Transverse colon (tissue), 4 donors: ENCODE measurements at regions not wholly inside any gene's neighbourhood (a gene's known extent, or its start where the extent isn't known, plus 50 kb on each side); places are given as distances from the start of the nearest gene placed in this dataset.

Experiments used
- DNase-seq: peaks from one replicate; pipeline ENCODE4 v3.0.0-alpha.2; 2019
- H3K27ac ChIP-seq, 4 donors: fragments of 200-600 bp; sonication (generic); 2 replicates each; pipeline ENCODE4 v1.5.1; 2016 to 2018; ENCODE audit warnings: inconsistent platforms in 4 of 4
- H3K27me3 ChIP-seq: fragments of 200-600 bp; sonication (generic); 2 replicates; pipeline ENCODE4 v1.5.1; 2017; ENCODE audit warnings: inconsistent platforms
- H3K36me3 ChIP-seq, 4 donors: fragments of 200-600 bp; sonication (generic); 2 replicates each; pipeline ENCODE4 v1.5.1; 2017 to 2019; ENCODE audit warnings: inconsistent platforms in 4 of 4
- H3K4me1 ChIP-seq, 4 donors: fragments of 200-600 bp; sonication (generic); 2 replicates each; pipeline ENCODE4 v1.5.1; 2017 to 2020; ENCODE audit warnings: inconsistent platforms in 4 of 4
- H3K4me3 ChIP-seq, 4 donors: fragments of 200-600 bp; sonication (generic); 1 replicate in 1 of 4; 2 replicates in 3 of 4; pipeline versions ENCODE4 v1.5.1 to v1.6.1; 2017 to 2019; ENCODE audit warnings: inconsistent platforms in 4 of 4
- H3K9me3 ChIP-seq, 2 donors: fragments of 200-600 bp; sonication (generic); 2 replicates each; pipeline ENCODE4 v1.5.1; 2017 to 2019; ENCODE audit warnings: inconsistent platforms in 2 of 2
- EP300 ChIP-seq: sonication (generic); formaldehyde crosslinking; IDR thresholded peaks from one replicate; pipeline ENCODE4 v1.6.1; 2017; ENCODE audit warnings: antibody characterized with exemption, low read depth
- POLR2A ChIP-seq: fragments of 450-650 bp; IDR thresholded peaks from one replicate; pipeline ENCODE4 v1.6.1; 2016; ENCODE audit warnings: antibody characterized with exemption, mild to moderate bottlenecking, moderate library complexity
- POLR2AphosphoS5 ChIP-seq, 3 donors: sonication (generic); formaldehyde crosslinking; IDR thresholded peaks; one replicate each; pipeline ENCODE4 v1.6.1; 2016; ENCODE audit warnings: antibody characterized with exemption in 3 of 3
- WGBS, 2 donors: methylation state at CpG; one replicate each; pipeline ENCODE4 v1.1.5; 2018; ENCODE audit warnings: low coverage in 1 of 2; 5-methylcytosine and 5-hydroxymethylcytosine counted together
- in situ Hi-C, 4 donors: fragments of 200-750 bp; cut with MboI; loops; one replicate each; pipeline versions ENCODE4 v1.15.0 to v1.15.1; 2017; ENCODE audit warnings: low sequenced_read_pairs in 3 of 4, low pct_ligation_motif_present in 1 of 4, low pct_unique_long_range_greater_than_20kb in 1 of 4
- intact Hi-C: fragments of 100-400 bp; cut with DNase I; formaldehyde crosslinking; loops from one replicate; pipeline ENCODE4 v1.15.1; 2023; ENCODE audit warnings: low total_unique reads
- TF ChIP-seq, protein P1 (sequence below), 5 experiments: fragments of 200-600 bp in 3 of 5; fragments of 450-650 bp in 2 of 5; sonication (generic) in 3 of 5; IDR thresholded peaks; 1 replicate in 2 of 5; 2 replicates in 3 of 5; pipeline ENCODE4 v1.5.1; 2016 to 2017; ENCODE audit warnings: antibody characterized with exemption in 5 of 5, inconsistent platforms in 3 of 5, mild to moderate bottlenecking in 2 of 5, moderate library complexity in 1 of 5

DNA sequence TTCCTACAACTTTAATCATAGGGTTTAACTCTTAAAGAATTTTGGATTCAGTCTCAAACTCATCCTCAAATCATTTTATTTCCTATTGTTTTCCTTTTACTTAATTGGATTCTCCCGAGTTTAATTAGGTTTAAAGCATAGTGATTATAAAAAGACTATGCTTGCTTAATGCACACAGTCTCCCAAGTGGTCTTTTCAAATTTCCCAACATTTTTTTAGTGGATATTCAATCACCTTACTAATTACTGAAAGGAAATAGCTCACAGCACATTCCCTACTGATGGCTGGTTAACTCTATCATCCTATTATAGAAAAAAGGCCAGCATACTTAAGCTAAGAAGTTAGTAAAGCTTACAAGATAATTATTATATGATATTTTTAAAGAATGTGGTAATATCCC is 170.6 kb downstream of the PRDM9 start:
- TF ChIP-seq, protein P1, sequence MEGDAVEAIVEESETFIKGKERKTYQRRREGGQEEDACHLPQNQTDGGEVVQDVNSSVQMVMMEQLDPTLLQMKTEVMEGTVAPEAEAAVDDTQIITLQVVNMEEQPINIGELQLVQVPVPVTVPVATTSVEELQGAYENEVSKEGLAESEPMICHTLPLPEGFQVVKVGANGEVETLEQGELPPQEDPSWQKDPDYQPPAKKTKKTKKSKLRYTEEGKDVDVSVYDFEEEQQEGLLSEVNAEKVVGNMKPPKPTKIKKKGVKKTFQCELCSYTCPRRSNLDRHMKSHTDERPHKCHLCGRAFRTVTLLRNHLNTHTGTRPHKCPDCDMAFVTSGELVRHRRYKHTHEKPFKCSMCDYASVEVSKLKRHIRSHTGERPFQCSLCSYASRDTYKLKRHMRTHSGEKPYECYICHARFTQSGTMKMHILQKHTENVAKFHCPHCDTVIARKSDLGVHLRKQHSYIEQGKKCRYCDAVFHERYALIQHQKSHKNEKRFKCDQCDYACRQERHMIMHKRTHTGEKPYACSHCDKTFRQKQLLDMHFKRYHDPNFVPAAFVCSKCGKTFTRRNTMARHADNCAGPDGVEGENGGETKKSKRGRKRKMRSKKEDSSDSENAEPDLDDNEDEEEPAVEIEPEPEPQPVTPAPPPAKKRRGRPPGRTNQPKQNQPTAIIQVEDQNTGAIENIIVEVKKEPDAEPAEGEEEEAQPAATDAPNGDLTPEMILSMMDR (IDR thresholded peaks at IDR 0.05) = no peak
- TF ChIP-seq EP300 (no peak), POLR2A (no peak), POLR2AphosphoS5 (IDR thresholded peaks at IDR 0.05) (no peak)
- Histone ChIP-seq H3K36me3 (no peaks in the 10 kb centered on the region), H3K27me3 (no peaks in the 10 kb centered on the region), H3K4me1 (no peaks in the 10 kb centered on the region), H3K27ac (no peak overlapping the region), H3K9me3 (peaks cover 0 to 4% of the 10 kb centered on the region in 2 donors), H3K4me3 (no peak overlapping the region)
- in situ Hi-C loops (no loop called here), intact Hi-C loops (no loop called here)
- DNase-seq = no peak
- WGBS, 2 donors = 55 to 56% methylated on average over 1 of the region's 1 CpG

DNA sequence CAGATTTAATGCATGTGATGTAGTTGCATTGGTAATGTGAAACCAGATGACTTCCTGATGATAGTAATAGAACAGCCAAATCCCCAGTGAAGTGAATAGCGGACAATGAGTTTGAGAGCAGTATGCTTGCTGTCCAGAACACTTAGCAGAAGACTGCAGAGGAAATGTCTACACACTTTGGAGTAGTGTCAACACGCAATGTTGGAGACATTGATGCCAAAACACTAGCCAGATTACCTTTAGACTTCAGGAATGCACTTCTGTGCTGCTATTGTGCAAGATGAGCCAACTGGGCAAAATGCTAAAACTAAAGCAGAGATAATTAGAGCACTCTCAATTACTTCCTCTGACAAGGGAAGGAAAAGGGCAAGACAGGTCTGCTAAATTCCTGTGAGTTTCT is 176.7 kb downstream of the PRDM9 start:
- Histone ChIP-seq H3K36me3 (no peaks in the 10 kb centered on the region), H3K4me3 (no peak overlapping the region), H3K4me1 (no peaks in the 10 kb centered on the region), H3K9me3 (no peaks in the 10 kb centered on the region), H3K27ac (no peak overlapping the region), H3K27me3 (no peaks in the 10 kb centered on the region)
- intact Hi-C loops = no loop called here
- WGBS, 2 donors = 0 to 36% methylated on average over 1 to 2 of the region's 2 CpGs
- TF ChIP-seq, protein P1 (IDR thresholded peaks at IDR 0.05) = no peak
- TF ChIP-seq EP300 = no peak
- no peak for TF ChIP-seq POLR2A
- TF ChIP-seq POLR2AphosphoS5 (IDR thresholded peaks at IDR 0.05) = no peak
- in situ Hi-C loops = no loop called here
- no peak for DNase-seq

DNA sequence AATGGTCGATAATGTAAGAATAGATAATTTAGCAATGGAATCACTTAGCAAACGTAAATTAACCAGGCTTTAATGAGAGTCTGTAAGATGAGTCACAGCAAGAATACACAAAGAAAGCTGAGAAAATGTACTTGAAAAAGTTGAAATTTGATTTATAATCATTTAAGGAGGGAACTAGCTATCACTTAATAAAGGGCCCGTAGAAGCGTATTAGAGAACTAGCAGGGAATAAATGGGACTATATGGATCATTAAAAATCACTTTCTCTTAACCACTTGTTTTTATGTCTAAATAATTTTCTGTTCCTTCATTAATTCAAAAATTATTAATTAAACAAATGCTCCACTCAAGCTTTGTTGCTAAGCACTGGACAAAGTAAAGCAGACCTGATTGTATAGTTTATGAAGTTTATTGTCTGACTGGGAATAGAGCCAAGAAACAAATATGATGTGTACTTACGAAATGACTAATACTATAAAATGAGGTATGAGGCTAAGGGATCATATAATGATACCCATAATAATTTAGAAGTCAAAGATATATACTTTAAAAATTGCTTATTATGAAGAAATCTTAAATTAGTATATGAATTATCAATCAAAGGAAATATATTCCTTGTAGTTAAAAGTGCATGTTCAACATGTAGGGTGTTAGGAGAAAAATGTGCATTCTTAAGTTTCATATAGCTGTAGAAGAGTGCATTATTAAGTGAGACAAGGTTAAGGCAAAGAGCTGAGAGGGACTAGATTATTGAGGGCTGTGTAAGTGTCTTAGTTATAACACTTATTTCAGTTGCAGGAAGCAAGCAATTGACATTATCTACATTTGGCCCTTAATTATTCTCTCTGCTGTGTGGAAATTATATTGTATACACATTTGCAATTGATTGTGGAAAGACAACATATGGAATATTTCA is 196.8 kb downstream of the PRDM9 start:
- H3K9me3 ChIP-seq = no peaks in the 10 kb centered on the region
- intact Hi-C loops (no loop called here), in situ Hi-C loops (no loop called here)
- TF ChIP-seq POLR2A (no peak), EP300 (no peak), POLR2AphosphoS5 (IDR thresholded peaks at IDR 0.05) (no peak)
- TF ChIP-seq, protein P1 (IDR thresholded peaks at IDR 0.05) = no peak
- no peaks in the 10 kb centered on the region for H3K36me3 ChIP-seq
- DNase-seq = no peak
- H3K4me1 ChIP-seq = no peaks in the 10 kb centered on the region
- no peak overlapping the region for H3K27ac ChIP-seq
- 37 to 62% methylated on average over 5 of the region's 5 CpGs for WGBS, 2 donors
- no peak overlapping the region for H3K4me3 ChIP-seq
- H3K27me3 ChIP-seq = no peaks in the 10 kb centered on the region

DNA sequence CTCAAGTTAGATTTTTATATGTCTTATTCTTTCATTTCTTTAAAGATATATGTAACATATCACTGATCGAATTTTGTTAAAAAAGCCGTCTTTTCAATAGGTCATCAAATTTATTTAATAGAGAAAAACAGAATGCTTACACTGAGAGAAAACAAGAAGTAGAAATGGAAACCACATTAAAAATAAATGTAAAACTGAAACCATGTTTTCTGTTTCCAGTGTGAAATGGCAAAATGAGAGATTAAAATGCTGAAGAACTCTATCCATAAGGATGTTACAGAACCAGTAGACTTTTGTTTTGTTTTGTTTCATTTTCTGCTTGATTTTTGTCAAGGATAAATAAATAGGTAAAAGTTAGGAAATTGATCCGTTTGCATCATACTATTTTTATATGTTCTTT is 210.1 kb downstream of the PRDM9 start:
- H3K27me3 ChIP-seq = no peaks in the 10 kb centered on the region
- intact Hi-C loops = no loop called here
- TF ChIP-seq POLR2A (no peak), POLR2AphosphoS5 (IDR thresholded peaks at IDR 0.05) (no peak), EP300 (no peak)
- TF ChIP-seq, protein P1 (IDR thresholded peaks at IDR 0.05) = no peak
- no peaks in the 10 kb centered on the region for H3K36me3 ChIP-seq
- in situ Hi-C loops = no loop called here
- 62 to 70% methylated on average over 3 of the region's 3 CpGs for WGBS, 2 donors
- no peak overlapping the region for H3K4me3 ChIP-seq
- no peaks in the 10 kb centered on the region for H3K9me3 ChIP-seq
- H3K4me1 ChIP-seq = no peaks in the 10 kb centered on the region
- H3K27ac ChIP-seq = no peak overlapping the region
- no peak for DNase-seq
